Right lobe of liver (tissue), 4 donors: ENCODE measurements at regions not wholly inside any gene's neighbourhood (a gene's known extent, or its start where the extent isn't known, plus 50 kb on each side); places are given as distances from the start of the nearest gene placed in this dataset.

Experiments
- POLR2A ChIP-seq: fragments of 450-650 bp; IDR thresholded peaks from one replicate; pipeline ENCODE4 v1.6.1; 2017; ENCODE audit warnings: antibody characterized with exemption, mild to moderate bottlenecking
- TF ChIP-seq, protein P1 (sequence below), 4 donors: fragments of 200-600 bp in 3 of 4; fragments of 450-650 bp in 1 of 4; IDR thresholded peaks; one replicate each; pipeline versions ENCODE4 v1.5.1 to v1.8.0; 2016 to 2022; ENCODE audit warnings: antibody characterized with exemption in 4 of 4, mild to moderate bottlenecking in 2 of 4
- donor health status: DM: no; HTN: no; CAD: no.
- donor health status: DM: no; HTN: no; CAD: no.
- donor health status: DM: no; HTN: yes; CAD: no.

DNA sequence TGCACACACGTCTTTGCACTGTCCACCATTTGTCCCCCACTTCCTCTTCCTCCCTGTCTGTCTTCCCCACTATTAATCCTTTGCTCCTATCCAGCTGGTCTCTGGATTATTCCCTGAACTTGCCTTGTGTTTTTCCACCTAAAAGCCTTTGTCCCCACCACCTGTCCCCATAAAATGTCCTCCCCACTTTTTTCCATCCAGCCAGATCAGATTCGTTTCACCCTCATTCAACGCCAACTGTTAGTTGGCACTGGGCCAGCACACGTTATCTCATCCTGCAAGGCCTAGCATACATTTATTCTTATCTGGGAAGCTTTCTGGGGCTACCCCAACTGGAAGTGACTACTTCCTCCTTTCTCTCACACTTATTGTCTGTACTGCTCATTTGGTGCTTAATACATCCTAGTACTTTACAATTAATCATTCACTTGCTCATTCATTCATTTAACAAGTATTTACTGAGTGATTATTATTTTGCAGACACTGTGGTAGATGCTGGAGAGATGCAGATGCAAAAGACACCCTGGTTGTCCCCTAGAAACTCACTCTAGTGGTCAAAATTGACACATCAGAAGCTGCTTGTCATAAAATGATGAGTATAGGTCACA lies 96.2 kb downstream of the RASSF10 start:
- no peak for TF ChIP-seq POLR2A
- TF ChIP-seq, protein P1, sequence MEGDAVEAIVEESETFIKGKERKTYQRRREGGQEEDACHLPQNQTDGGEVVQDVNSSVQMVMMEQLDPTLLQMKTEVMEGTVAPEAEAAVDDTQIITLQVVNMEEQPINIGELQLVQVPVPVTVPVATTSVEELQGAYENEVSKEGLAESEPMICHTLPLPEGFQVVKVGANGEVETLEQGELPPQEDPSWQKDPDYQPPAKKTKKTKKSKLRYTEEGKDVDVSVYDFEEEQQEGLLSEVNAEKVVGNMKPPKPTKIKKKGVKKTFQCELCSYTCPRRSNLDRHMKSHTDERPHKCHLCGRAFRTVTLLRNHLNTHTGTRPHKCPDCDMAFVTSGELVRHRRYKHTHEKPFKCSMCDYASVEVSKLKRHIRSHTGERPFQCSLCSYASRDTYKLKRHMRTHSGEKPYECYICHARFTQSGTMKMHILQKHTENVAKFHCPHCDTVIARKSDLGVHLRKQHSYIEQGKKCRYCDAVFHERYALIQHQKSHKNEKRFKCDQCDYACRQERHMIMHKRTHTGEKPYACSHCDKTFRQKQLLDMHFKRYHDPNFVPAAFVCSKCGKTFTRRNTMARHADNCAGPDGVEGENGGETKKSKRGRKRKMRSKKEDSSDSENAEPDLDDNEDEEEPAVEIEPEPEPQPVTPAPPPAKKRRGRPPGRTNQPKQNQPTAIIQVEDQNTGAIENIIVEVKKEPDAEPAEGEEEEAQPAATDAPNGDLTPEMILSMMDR (IDR thresholded peaks at IDR 0.05) = no peak
